ENCODE measurements at regions not wholly inside any gene's neighbourhood (a gene's known extent, or its start where the extent isn't known, plus 50 kb on each side); places are given as distances from the start of the nearest gene placed in this dataset.
"Not testable (repeated sequence)": the region's sequence is repeated elsewhere in the genome, so short reads cannot be mapped to it uniquely, and the experiment has no call there.

GRCh38 chr7:145252031-145252430 lies 416.2 kb upstream of the TPK1 start:
- DNase-seq, result no peak

GRCh38 chr7:145224775-145225174 lies 388.9 kb upstream of the TPK1 start:
- no peak for DNase-seq

- DNase-seq, result no peak
These were observed 383.6 kb upstream of the TPK1 start for GRCh38 chr7:145219461-145219860.

DNA sequence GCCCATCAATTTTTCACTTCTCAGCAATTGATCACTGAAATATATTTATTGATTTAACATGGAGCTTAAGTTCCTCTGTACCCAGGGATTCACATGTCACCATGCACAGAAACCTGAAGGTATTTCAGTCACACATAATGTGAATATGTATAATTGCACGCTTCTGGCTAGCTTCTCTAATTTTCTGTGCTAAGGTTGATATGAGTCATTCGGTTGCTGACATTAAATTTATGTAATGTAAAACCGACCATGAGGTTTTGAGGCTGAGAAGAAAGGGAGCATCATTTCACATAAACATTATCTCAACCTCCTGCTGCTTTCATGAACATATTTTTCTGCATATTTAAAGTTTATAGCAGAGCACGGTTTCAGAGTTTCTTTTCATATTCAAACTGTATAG lies 381.0 kb upstream of the TPK1 start:
- DNase-seq, result no peak

- no peak for DNase-seq
These were observed 376.2 kb upstream of the TPK1 start for GRCh38 chr7:145212050-145212449.

DNA sequence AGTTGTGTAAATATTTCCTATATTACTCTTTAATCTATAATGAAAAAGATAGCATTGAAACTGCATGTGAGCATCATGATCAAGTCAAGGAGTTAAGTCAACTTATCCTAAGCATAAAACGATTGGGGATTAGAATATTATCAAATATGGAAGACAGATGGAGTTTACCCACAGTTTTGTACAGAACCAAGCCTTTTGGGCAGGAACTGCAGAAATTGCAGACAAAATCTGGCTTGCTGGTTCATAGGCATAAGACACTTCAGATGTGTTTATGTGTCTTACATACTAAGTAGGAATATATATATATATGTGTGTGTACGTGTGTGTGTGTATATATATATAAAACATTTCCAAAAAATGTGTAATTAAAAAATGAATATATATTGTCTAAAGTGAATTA lies 375.4 kb upstream of the TPK1 start:
- DNase-seq, result no peak

GRCh38 chr7:145193951-145194350 lies 358.1 kb upstream of the TPK1 start:
- no peak for DNase-seq

GRCh38 chr7:145184956-145185355 lies 349.1 kb upstream of the TPK1 start:
- no peak for DNase-seq

DNA sequence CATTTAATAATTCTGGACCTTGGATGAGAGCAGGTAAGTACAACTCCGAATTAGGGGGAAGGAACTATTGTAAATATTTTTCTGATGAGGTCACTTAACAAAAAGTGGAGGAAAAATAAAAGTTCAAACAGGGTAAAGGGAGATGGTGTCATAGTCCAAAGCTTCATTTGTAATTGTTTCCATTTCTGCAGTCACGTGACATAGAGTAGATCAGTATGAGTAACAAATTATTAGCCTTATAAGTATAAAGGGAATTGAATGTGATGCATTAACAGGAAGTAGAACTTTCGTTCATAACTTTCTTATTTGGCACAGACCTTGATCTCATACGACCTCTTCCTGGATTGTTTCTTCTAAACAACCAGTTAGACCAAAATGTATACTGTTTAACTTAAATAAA lies 347.2 kb upstream of the TPK1 start:
- DNase-seq, result no peak

DNA sequence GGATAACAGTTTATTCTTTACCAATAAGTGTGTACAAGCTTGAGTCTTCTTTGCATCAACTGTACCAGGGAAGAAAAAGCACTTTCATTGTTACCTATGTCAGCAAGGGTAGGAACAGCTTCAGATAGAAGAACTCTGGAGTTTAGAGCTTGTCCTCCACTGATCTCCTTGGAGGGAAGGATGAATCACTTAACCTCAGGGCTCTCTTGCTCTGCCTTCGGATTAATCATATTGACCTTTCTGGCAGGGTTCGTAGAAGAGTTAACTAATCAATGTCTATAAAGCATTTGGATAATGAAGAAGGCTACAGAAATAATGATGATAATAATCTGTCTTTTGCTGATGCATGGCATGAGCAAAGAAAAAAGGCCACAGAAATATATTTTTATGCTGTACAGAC lies 339.5 kb upstream of the TPK1 start:
- DNase-seq, result no peak

GRCh38 chr7:145169908-145170307 lies 334.1 kb upstream of the TPK1 start:
- DNase-seq, result no peak

GRCh38 chr7:145168879-145169278 lies 333.0 kb upstream of the TPK1 start:
- no peak for DNase-seq

GRCh38 chr7:145168427-145168826 lies 332.6 kb upstream of the TPK1 start:
- no peak for DNase-seq

- DNase-seq, result no peak
These were observed 321.0 kb upstream of the TPK1 start for GRCh38 chr7:145156834-145157233.

GRCh38 chr7:145152589-145152988 lies 316.7 kb upstream of the TPK1 start:
- no peak for DNase-seq

GRCh38 chr7:145151676-145152075 lies 315.8 kb upstream of the TPK1 start:
- no peak for DNase-seq

- DNase-seq, result no peak
These were observed 312.0 kb upstream of the TPK1 start for GRCh38 chr7:145147865-145148264.

GRCh38 chr7:145143685-145144084 lies 307.8 kb upstream of the TPK1 start:
- no peak for DNase-seq

DNA sequence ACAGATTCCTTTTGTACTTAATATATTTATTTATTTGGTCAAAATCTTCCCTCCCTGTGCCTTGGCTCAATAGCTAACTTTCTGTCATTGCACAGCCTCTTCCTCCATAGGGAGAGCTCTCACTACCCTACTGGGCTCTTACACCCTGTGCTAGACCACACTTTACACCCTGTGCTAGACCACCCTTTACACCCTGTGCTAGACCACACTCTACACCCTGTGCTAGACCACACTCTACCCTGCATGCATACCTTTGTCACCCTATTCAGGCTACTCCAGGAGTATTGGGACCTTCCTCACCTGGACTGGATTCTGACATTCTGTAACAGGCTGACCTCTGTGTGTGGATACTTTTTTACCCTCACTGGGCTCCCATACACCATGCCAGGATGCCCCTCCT lies 298.5 kb upstream of the TPK1 start:
- no peak for DNase-seq

- DNase-seq, result no peak
These were observed 287.6 kb upstream of the TPK1 start for GRCh38 chr7:145123502-145123901.

DNA sequence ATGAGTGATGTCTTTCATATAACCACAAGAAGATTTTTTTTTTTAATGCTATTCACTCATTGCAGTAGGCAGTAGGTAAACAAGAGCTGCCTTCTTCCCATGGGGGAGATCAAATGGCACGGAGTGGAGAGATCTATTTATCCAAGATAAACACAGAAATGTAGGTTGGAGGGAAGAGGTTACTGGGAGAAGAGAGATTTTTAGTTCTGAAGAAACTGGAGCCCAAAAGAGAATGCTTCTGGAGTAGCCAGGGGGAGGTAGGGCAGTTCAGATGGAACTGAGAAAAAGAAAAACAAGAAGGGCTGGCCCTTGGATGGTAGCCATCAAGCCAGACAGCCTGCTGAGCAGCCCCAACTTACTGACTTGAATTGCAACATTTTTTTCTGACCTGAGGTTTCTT lies 270.1 kb upstream of the TPK1 start:
- DNase-seq, result no peak

GRCh38 chr7:145105561-145105960 lies 269.7 kb upstream of the TPK1 start:
- DNase-seq, result no peak

- DNase-seq, result no peak
These were observed 268.5 kb upstream of the TPK1 start for GRCh38 chr7:145104400-145104799.

DNA sequence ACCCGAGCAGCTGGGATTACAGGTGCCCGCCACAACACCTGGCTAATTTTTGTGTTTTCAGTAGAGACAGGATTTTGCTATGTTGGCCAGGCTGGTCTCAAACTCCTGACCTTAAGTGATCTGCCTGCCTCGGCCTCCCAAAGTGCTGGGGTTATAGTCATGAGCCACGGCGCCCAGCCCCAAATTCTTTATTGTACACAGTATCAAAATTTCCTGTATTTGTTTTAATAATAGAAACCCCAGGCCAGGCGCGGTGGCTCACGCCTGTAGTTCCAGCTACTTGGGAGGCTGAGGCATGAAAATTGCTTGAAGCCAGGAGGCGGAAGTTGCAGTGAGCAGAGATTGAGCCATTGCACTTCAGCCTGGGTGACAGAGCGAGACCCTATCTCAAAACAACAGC lies 266.3 kb upstream of the TPK1 start:
- not testable (repeated sequence) for DNase-seq

GRCh38 chr7:145092766-145093165 lies 256.9 kb upstream of the TPK1 start:
- no peak for DNase-seq

DNA sequence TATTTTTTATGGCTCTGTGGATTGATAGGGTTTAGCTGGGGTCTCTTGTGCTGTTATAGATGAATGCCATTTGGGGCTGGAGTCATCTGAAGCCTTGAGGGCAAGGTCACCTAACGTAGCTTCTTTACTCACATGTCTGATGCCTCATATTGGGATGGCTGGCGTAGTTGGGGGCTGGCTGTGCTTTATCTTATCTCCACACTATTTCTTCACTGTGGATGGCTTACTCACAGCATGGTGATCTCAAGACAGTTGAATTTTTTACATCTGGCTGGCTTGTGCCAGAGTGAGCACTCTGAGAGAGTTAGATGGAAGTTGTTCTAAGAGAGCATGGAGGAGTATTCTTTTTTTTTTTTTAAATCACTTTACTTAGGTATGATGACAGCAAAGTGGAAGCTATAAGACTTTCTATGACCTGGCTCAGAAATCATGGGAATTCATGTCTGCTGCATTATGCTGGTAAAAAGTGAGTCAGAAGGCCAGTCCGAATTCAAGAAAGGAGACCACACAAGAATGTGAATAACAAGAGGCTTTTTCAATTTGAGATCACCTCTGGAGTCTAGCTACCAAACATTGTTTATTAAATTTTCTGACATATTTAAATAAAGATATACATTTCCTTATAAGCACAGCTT lies 252.4 kb upstream of the TPK1 start:
- DNase-seq, result no peak

All from T-helper 9 cell (primary cell).